Activated T-cell treated with anti-CD3 and anti-CD28 coated beads, Interleukin-2, amount 50 U/mL, for 24 hours (primary cell): ENCODE measurements at regions not wholly inside any gene's neighbourhood (a gene's known extent, or its start where the extent isn't known, plus 50 kb on each side); places are given as distances from the start of the nearest gene placed in this dataset.

ENCODE experiments used
- DNase-seq: peaks from one replicate; pipeline ENCODE4 v3.0.0-alpha.2; 2020
- H3K27ac Mint-ChIP-seq: 2 replicates; pipeline ENCODE4 v1.8.0; 2020; ENCODE audit warnings: mild to moderate bottlenecking, mixed read lengths
- H3K27me3 Mint-ChIP-seq: 2 replicates; pipeline ENCODE4 v1.8.0; 2020; ENCODE audit warnings: mixed read lengths
- H3K36me3 Mint-ChIP-seq: 2 replicates; pipeline ENCODE4 v1.8.0; 2020; ENCODE audit warnings: low read depth, mixed read lengths
- H3K4me1 Mint-ChIP-seq: 2 replicates; pipeline ENCODE4 v1.8.0; 2020; ENCODE audit warnings: low read depth, mixed read lengths
- H3K4me3 Mint-ChIP-seq: 2 replicates; pipeline ENCODE4 v1.8.0; 2020; ENCODE audit warnings: mild to moderate bottlenecking, moderate library complexity, mixed read lengths
- H3K9me3 Mint-ChIP-seq: 2 replicates; pipeline ENCODE4 v1.8.0; 2020; ENCODE audit warnings: mixed read lengths

- peaks cover 4% of the 10 kb centered on the region for H3K27me3 Mint-ChIP-seq
- H3K27ac Mint-ChIP-seq, result no peak overlapping the region
- DNase-seq, result no peak
- H3K36me3 Mint-ChIP-seq, result no peaks in the 10 kb centered on the region
- H3K4me3 Mint-ChIP-seq, result no peak overlapping the region
- no peaks in the 10 kb centered on the region for H3K9me3 Mint-ChIP-seq
- H3K4me1 Mint-ChIP-seq, result no peaks in the 10 kb centered on the region
Observed at GRCh38 chr5:67297802-67298532, 101.4 kb upstream of the CD180 start.

GRCh38 chr5:67297376-67297775 lies 100.8 kb upstream of the CD180 start:
- no peaks in the 10 kb centered on the region for H3K4me1 Mint-ChIP-seq
- no peak overlapping the region for H3K27ac Mint-ChIP-seq
- no peak overlapping the region for H3K4me3 Mint-ChIP-seq
- no peak for DNase-seq
- no peaks in the 10 kb centered on the region for H3K36me3 Mint-ChIP-seq
- no peaks in the 10 kb centered on the region for H3K9me3 Mint-ChIP-seq
- H3K27me3 Mint-ChIP-seq, result peaks cover 4% of the 10 kb centered on the region

GRCh38 chr5:67294266-67294938 lies 97.8 kb upstream of the CD180 start:
- H3K27ac Mint-ChIP-seq, result no peak overlapping the region

GRCh38 chr5:67293226-67293625 lies 96.6 kb upstream of the CD180 start:
- Mint-ChIP-seq H3K4me1 (no peaks in the 10 kb centered on the region), H3K36me3 (no peaks in the 10 kb centered on the region), H3K9me3 (no peaks in the 10 kb centered on the region), H3K27me3 (peaks cover 4% of the 10 kb centered on the region), H3K27ac (no peak overlapping the region), H3K4me3 (no peak overlapping the region)
- DNase-seq, result no peak

More at GRCh38 chr5:67294266-67294938, 97.8 kb upstream of the CD180 start:
- Mint-ChIP-seq H3K27me3 (peaks cover 4% of the 10 kb centered on the region), H3K4me1 (no peaks in the 10 kb centered on the region), H3K36me3 (no peaks in the 10 kb centered on the region), H3K9me3 (no peaks in the 10 kb centered on the region), H3K4me3 (no peak overlapping the region)
- DNase-seq, result no peak

- peaks cover 4% of the 10 kb centered on the region for H3K27me3 Mint-ChIP-seq
- no peaks in the 10 kb centered on the region for H3K4me1 Mint-ChIP-seq
- no peaks in the 10 kb centered on the region for H3K9me3 Mint-ChIP-seq
- no peaks in the 10 kb centered on the region for H3K36me3 Mint-ChIP-seq
- H3K4me3 Mint-ChIP-seq, result no peak overlapping the region
- H3K27ac Mint-ChIP-seq, result no peak overlapping the region
- DNase-seq, result no peak
Observed at GRCh38 chr5:67292201-67292940, 95.8 kb upstream of the CD180 start.

GRCh38 chr5:67291671-67292070 lies 95.1 kb upstream of the CD180 start:
- no peaks in the 10 kb centered on the region for H3K4me1 Mint-ChIP-seq
- no peak overlapping the region for H3K27ac Mint-ChIP-seq

GRCh38 chr5:67291066-67291465 lies 94.5 kb upstream of the CD180 start:
- Mint-ChIP-seq H3K27me3 (peaks cover 4% of the 10 kb centered on the region), H3K4me1 (no peaks in the 10 kb centered on the region), H3K4me3 (no peak overlapping the region), H3K9me3 (no peaks in the 10 kb centered on the region), H3K36me3 (no peaks in the 10 kb centered on the region), H3K27ac (no peak overlapping the region)
- DNase-seq, result no peak

More at GRCh38 chr5:67291671-67292070, 95.1 kb upstream of the CD180 start:
- H3K36me3 Mint-ChIP-seq, result no peaks in the 10 kb centered on the region
- H3K27me3 Mint-ChIP-seq, result peaks cover 4% of the 10 kb centered on the region
- no peak overlapping the region for H3K4me3 Mint-ChIP-seq
- DNase-seq, result no peak
- H3K9me3 Mint-ChIP-seq, result no peaks in the 10 kb centered on the region

- no peak overlapping the region for H3K27ac Mint-ChIP-seq
- H3K36me3 Mint-ChIP-seq, result no peaks in the 10 kb centered on the region
- H3K4me3 Mint-ChIP-seq, result no peak overlapping the region
- no peak for DNase-seq
- no peaks in the 10 kb centered on the region for H3K9me3 Mint-ChIP-seq
- H3K27me3 Mint-ChIP-seq, result peaks cover 4% of the 10 kb centered on the region
- no peaks in the 10 kb centered on the region for H3K4me1 Mint-ChIP-seq
Observed at GRCh38 chr5:67290655-67291054, 94.1 kb upstream of the CD180 start.

GRCh38 chr5:67289763-67290521 lies 93.3 kb upstream of the CD180 start:
- no peaks in the 10 kb centered on the region for H3K9me3 Mint-ChIP-seq
- no peaks in the 10 kb centered on the region for H3K4me1 Mint-ChIP-seq
- no peak for DNase-seq
- H3K4me3 Mint-ChIP-seq, result no peak overlapping the region
- H3K36me3 Mint-ChIP-seq, result no peaks in the 10 kb centered on the region
- H3K27me3 Mint-ChIP-seq, result peaks cover under 1% of the 10 kb centered on the region
- H3K27ac Mint-ChIP-seq, result no peak overlapping the region

GRCh38 chr5:67287510-67288268 lies 91.1 kb upstream of the CD180 start:
- Mint-ChIP-seq H3K27me3 (no peaks in the 10 kb centered on the region), H3K27ac (no peak overlapping the region), H3K9me3 (no peaks in the 10 kb centered on the region), H3K4me1 (no peaks in the 10 kb centered on the region), H3K4me3 (no peak overlapping the region), H3K36me3 (no peaks in the 10 kb centered on the region)
- DNase-seq, result no peak

- no peaks in the 10 kb centered on the region for H3K9me3 Mint-ChIP-seq
- H3K4me1 Mint-ChIP-seq, result no peaks in the 10 kb centered on the region
- no peak overlapping the region for H3K27ac Mint-ChIP-seq
- H3K36me3 Mint-ChIP-seq, result no peaks in the 10 kb centered on the region
- no peaks in the 10 kb centered on the region for H3K27me3 Mint-ChIP-seq
- no peak for DNase-seq
- H3K4me3 Mint-ChIP-seq, result no peak overlapping the region
Observed at GRCh38 chr5:67286006-67286405, 89.4 kb upstream of the CD180 start.

GRCh38 chr5:67283988-67284487 lies 87.4 kb upstream of the CD180 start:
- no peak for DNase-seq
- H3K27ac Mint-ChIP-seq, result no peak overlapping the region
- H3K4me1 Mint-ChIP-seq, result no peaks in the 10 kb centered on the region
- H3K9me3 Mint-ChIP-seq, result peaks cover 7% of the 10 kb centered on the region
- H3K4me3 Mint-ChIP-seq, result no peak overlapping the region
- no peaks in the 10 kb centered on the region for H3K27me3 Mint-ChIP-seq
- no peaks in the 10 kb centered on the region for H3K36me3 Mint-ChIP-seq

GRCh38 chr5:67283275-67283987 lies 86.8 kb upstream of the CD180 start:
- Mint-ChIP-seq H3K27ac (no peak overlapping the region), H3K9me3 (peaks cover 11% of the 10 kb centered on the region), H3K36me3 (no peaks in the 10 kb centered on the region), H3K4me1 (no peaks in the 10 kb centered on the region), H3K4me3 (no peak overlapping the region), H3K27me3 (no peaks in the 10 kb centered on the region)
- DNase-seq, result no peak
